Body of pancreas (tissue), 4 donors: ENCODE measurements at regions not wholly inside any gene's neighbourhood (a gene's known extent, or its start where the extent isn't known, plus 50 kb on each side); places are given as distances from the start of the nearest gene placed in this dataset.

Source experiments
- CTCF ChIP-seq, 7 experiments: fragments of 450-650 bp in 4 of 7; fragments of 200-600 bp in 3 of 7; sonication (generic) in 3 of 7; IDR thresholded peaks; one replicate each; pipeline ENCODE4 v1.5.1; 2016 to 2019; ENCODE audit warnings: antibody characterized with exemption in 7 of 7
- POLR2A ChIP-seq, 3 donors: fragments of 450-650 bp; IDR thresholded peaks; one replicate each; pipeline ENCODE4 v1.6.1; 2016; ENCODE audit warnings: antibody characterized with exemption in 3 of 3, mild to moderate bottlenecking in 2 of 3

DNA sequence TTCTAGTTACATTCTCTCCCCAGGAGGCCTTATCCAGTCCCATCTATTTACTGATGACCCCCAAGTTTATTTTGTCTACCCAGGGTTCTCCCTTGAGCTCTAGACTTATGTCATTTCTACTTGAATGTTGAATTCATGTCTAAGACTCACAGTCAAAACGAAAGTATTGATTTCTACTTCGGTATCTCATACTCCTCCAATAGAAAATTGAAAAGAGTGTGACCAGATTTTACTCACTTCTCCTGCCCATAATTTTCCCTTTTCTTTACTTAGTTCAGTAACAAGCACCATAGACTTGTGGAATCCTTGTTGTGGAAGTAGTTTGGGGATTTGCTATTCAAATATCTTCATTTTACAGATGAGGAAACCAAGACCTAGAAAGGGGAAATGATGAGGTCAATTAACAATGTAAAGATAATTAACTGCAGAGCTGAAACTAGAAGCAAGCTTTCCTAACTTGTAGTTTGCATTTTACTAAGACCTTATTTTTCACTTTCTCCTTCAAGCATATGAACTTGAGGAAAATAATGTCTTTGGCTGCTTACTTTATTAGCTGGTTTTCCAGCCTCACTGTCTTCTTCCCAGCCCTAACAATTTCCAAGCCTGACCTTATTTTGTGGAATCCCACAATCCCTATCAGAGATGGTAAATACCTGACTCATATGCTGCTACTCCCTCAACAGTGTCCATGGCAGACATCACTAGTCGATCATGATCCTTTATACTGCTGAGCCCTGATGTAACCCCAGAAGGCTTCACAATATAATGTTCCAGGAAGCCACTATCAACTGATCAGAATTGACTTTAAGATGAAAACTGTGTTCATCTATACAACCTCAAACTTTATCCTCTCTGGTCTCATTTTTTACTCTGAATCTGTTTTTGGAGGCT, 123.9 kb upstream of the AGBL1 start:
- TF ChIP-seq CTCF (IDR thresholded peaks at IDR 0.05) (no peak), POLR2A (IDR thresholded peaks at IDR 0.05) (no peak)
